H1 (cell line): ENCODE measurements at regions not wholly inside any gene's neighbourhood (a gene's known extent, or its start where the extent isn't known, plus 50 kb on each side); places are given as distances from the start of the nearest gene placed in this dataset.

ENCODE experiments used
- CTCF ChIA-PET: fragments of 300-600 bp; sonication (Branson Sonifier 250); formaldehyde crosslinking; loops from one replicate; lab custom pipeline; 2021; ENCODE audit not compliant: partially characterized antibody; lab: Charles Lee
- POLR2A ChIA-PET: fragments of 300-600 bp; sonication (Branson Sonifier 250); formaldehyde crosslinking; loops from one replicate; lab custom pipeline; 2021; ENCODE audit warnings: inconsistent platforms; ENCODE audit not compliant: partially characterized antibody; lab: Charles Lee
- DNase-seq, 2 experiments: peaks; one replicate each; pipeline versions ENCODE4 v3.0.0 to v3.0.0-alpha.2; 2010 to 2022; ENCODE audit warnings: low spot score in 2 of 2, low read depth in 1 of 2, mixed read lengths in 1 of 2
- FAIRE-seq: peaks from 2 replicates; lab custom pipeline; 2011; peaks lifted over from hg19 to GRCh38; lab: Jason Lieb, UNC
- H2AFZ ChIP-seq: 2 replicates; pipeline ENCODE4 v1.8.1; 2012; ENCODE audit warnings: low read length, inconsistent platforms
- H2AK5ac ChIP-seq: 2 replicates; pipeline ENCODE4 v1.6.1; 2013; ENCODE audit warnings: low read depth, low read length
- H2BK120ac ChIP-seq: replicated peaks from 2 replicates; pipeline ENCODE3; 2013; ENCODE audit warnings: low read depth, low read length, inconsistent platforms
- H2BK12ac ChIP-seq: 2 replicates; pipeline ENCODE4 v1.6.1; 2013; ENCODE audit warnings: low read depth, low read length
- H2BK15ac ChIP-seq: 2 replicates; pipeline ENCODE4 v1.6.1; 2013; ENCODE audit warnings: low read length
- H2BK20ac ChIP-seq: 2 replicates; pipeline ENCODE4 v1.6.1; 2013; ENCODE audit warnings: low read length
- H2BK5ac ChIP-seq: 2 replicates; pipeline ENCODE4 v1.6.1; 2013; ENCODE audit warnings: low read depth, low read length
- H3K14ac ChIP-seq: 2 replicates; pipeline ENCODE4 v1.6.1; 2013; ENCODE audit warnings: inconsistent platforms; ENCODE audit not compliant: insufficient read length
- H3K18ac ChIP-seq: 2 replicates; pipeline ENCODE4 v1.6.1; 2013; ENCODE audit warnings: low read length; ENCODE audit errors: extremely low read depth
- H3K23ac ChIP-seq: 2 replicates; pipeline ENCODE4 v1.6.1; 2013; ENCODE audit warnings: inconsistent platforms; ENCODE audit not compliant: insufficient read length
- H3K23me2 ChIP-seq: 2 replicates; pipeline ENCODE4 v1.6.1; 2013; ENCODE audit warnings: low read depth, low read length
- H3K27ac ChIP-seq: 2 replicates; pipeline ENCODE4 v1.6.1; 2011; ENCODE audit warnings: low read depth, low read length, inconsistent platforms
- H3K27me3 ChIP-seq, 4 experiments: replicated peaks in 1 of 4; 1 replicate in 1 of 4; 2 replicates in 3 of 4; pipeline versions ENCODE4 v1.6.1 to v1.8.1; 2011 to 2013; ENCODE audit warnings: low read length in 3 of 4, mild to moderate bottlenecking in 3 of 4, inconsistent platforms in 2 of 4, mixed read lengths in 2 of 4, moderate library complexity in 1 of 4; ENCODE audit not compliant: control insufficient read depth in 3 of 4, insufficient read depth in 3 of 4; ENCODE audit errors: extremely low read depth in 1 of 4
- H3K36me3 ChIP-seq, 4 experiments: 2 replicates each; pipeline versions ENCODE4 v1.6.1 to v1.8.1; 2011 to 2013; ENCODE audit warnings: mild to moderate bottlenecking in 4 of 4, low read length in 3 of 4, moderate library complexity in 2 of 4, control low read depth in 1 of 4, inconsistent platforms in 1 of 4; ENCODE audit not compliant: insufficient read depth in 4 of 4, control insufficient read depth in 2 of 4
- H3K4ac ChIP-seq: replicated peaks from 2 replicates; pipeline ENCODE3; 2013; ENCODE audit warnings: low read length, low read depth, mixed read lengths, inconsistent platforms; ENCODE audit not compliant: insufficient read length
- H3K4me1 ChIP-seq, 4 experiments: replicated peaks in 1 of 4; 1 replicate in 1 of 4; 2 replicates in 3 of 4; pipeline versions ENCODE4 v1.6.1 to v1.8.1; 2011 to 2013; ENCODE audit warnings: low read length in 3 of 4, inconsistent platforms in 2 of 4, mixed read lengths in 1 of 4; ENCODE audit not compliant: insufficient read depth in 4 of 4, control insufficient read depth in 3 of 4
- H3K4me2 ChIP-seq, 2 experiments: 2 replicates each; pipeline versions ENCODE4 v1.6.1 to v1.8.1; 2011 to 2013; ENCODE audit warnings: low read depth in 2 of 2, low read length in 2 of 2, control low read depth in 1 of 2, inconsistent platforms in 1 of 2, mild to moderate bottlenecking in 1 of 2; ENCODE audit not compliant: insufficient read depth in 1 of 2
- H3K4me3 ChIP-seq, 4 experiments: fragments of 200-600, 300-600 bp in 1 of 4; sonication (generic), shearing (Covaris generic), sonication (Bioruptor Twin) in 1 of 4; 2 replicates each; pipeline versions ENCODE4 v1.5.1 to v1.8.1; 2011 to 2016; ENCODE audit warnings: low read length in 4 of 4, low read depth in 3 of 4, control low read depth in 2 of 4, inconsistent platforms in 2 of 4, mild to moderate bottlenecking in 2 of 4, mixed read lengths in 1 of 4, moderate library complexity in 1 of 4; ENCODE audit not compliant: insufficient read depth in 2 of 4; ENCODE audit errors: extremely low read depth in 1 of 4
- H3K56ac ChIP-seq: replicated peaks from 2 replicates; pipeline ENCODE3; 2013; ENCODE audit warnings: low read depth, mild to moderate bottlenecking, mixed read lengths, low read length, inconsistent platforms; ENCODE audit not compliant: insufficient read length
- H3K79me1 ChIP-seq: 2 replicates; pipeline ENCODE4 v1.6.1; 2013; ENCODE audit warnings: low read depth, low read length, control low read depth
- H3K79me2 ChIP-seq, 2 experiments: 2 replicates each; pipeline versions ENCODE4 v1.6.1 to v1.8.1; 2012 to 2013; ENCODE audit warnings: low read length in 2 of 2, mild to moderate bottlenecking in 2 of 2, inconsistent platforms in 1 of 2; ENCODE audit not compliant: insufficient read depth in 2 of 2, control insufficient read depth in 1 of 2
- H3K9ac ChIP-seq, 4 experiments: replicated peaks in 1 of 4; 1 replicate in 1 of 4; 2 replicates in 3 of 4; pipeline versions ENCODE4 v1.6.1 to v1.8.1; 2011 to 2013; ENCODE audit warnings: low read depth in 3 of 4, low read length in 3 of 4, control low read depth in 2 of 4, mild to moderate bottlenecking in 2 of 4, moderate library complexity in 2 of 4, inconsistent platforms in 1 of 4; ENCODE audit errors: extremely low read depth in 1 of 4
- H3K9me3 ChIP-seq, 2 experiments: 2 replicates each; pipeline versions ENCODE4 v1.6.1 to v1.8.1; 2012 to 2013; ENCODE audit warnings: mild to moderate bottlenecking in 2 of 2, moderate library complexity in 2 of 2, control low read depth in 1 of 2, inconsistent platforms in 1 of 2, low read depth in 1 of 2, low read length in 1 of 2, mixed read lengths in 1 of 2; ENCODE audit not compliant: insufficient read depth in 2 of 2
- H4K20me1 ChIP-seq, 2 experiments: replicated peaks in 1 of 2; 2 replicates each; pipeline versions ENCODE3 to v1.8.1; 2011 to 2013; ENCODE audit warnings: inconsistent platforms in 2 of 2, low read length in 2 of 2, mild to moderate bottlenecking in 1 of 2; ENCODE audit not compliant: insufficient read depth in 2 of 2, control insufficient read depth in 1 of 2
- H4K5ac ChIP-seq: 2 replicates; pipeline ENCODE4 v1.6.1; 2013; ENCODE audit warnings: low read length, low read depth, mixed read lengths, inconsistent platforms; ENCODE audit not compliant: insufficient read length
- H4K8ac ChIP-seq: 2 replicates; pipeline ENCODE4 v1.8.0; 2013; ENCODE audit warnings: mild to moderate bottlenecking, moderate library complexity, low read length, inconsistent platforms; ENCODE audit not compliant: insufficient read depth; ENCODE audit errors: extremely low read depth
- H4K91ac ChIP-seq: replicated peaks from 2 replicates; pipeline ENCODE3; 2013; ENCODE audit warnings: low read length, mixed read lengths, inconsistent platforms; ENCODE audit not compliant: insufficient read length
- CBX8 ChIP-seq: fragments of 300-800, 300-1000 bp; sonication (generic); IDR thresholded peaks from 2 replicates; pipeline ENCODE4 v1.7.1; 2016; ENCODE audit warnings: low read depth, low read length, borderline replicate concordance
- EZH2 ChIP-seq: fragments of 200-600 bp; sonication (generic); IDR thresholded peaks from 2 replicates; pipeline ENCODE4 v1.7.1; 2012; ENCODE audit warnings: low read depth, mild to moderate bottlenecking, moderate library complexity, low read length, inconsistent platforms; ENCODE audit not compliant: severe bottlenecking
- FOSL1 ChIP-seq: IDR thresholded peaks from 2 replicates; pipeline ENCODE4 v1.6.1; 2011; ENCODE audit warnings: mild to moderate bottlenecking, low read depth, low read length, moderate library complexity; ENCODE audit not compliant: insufficient read depth
- KDM1A ChIP-seq: fragments of 200-600, 300-600 bp; sonication (generic); IDR thresholded peaks from 2 replicates; pipeline ENCODE4 v1.7.1; 2016; ENCODE audit warnings: mild to moderate bottlenecking, low read length, borderline replicate concordance
- KDM4A ChIP-seq: IDR thresholded peaks from one replicate; pipeline ENCODE4 v1.7.1; 2012; ENCODE audit warnings: low read depth, mild to moderate bottlenecking, moderate library complexity, low read length, inconsistent platforms; ENCODE audit not compliant: severe bottlenecking
- MAFK ChIP-seq: IDR thresholded peaks from 2 replicates; pipeline ENCODE4 v1.6.1; 2012; ENCODE audit warnings: low read depth, mild to moderate bottlenecking, improper control_type of control experiment, low read length
- NANOG ChIP-seq: IDR thresholded peaks from 2 replicates; pipeline ENCODE4 v1.6.1; 2011; ENCODE audit warnings: low read length, low read depth, mild to moderate bottlenecking, inconsistent platforms; ENCODE audit not compliant: insufficient read depth, poor library complexity, severe bottlenecking
- PHF8 ChIP-seq: fragments of 200-600 bp; sonication (generic); conservative IDR thresholded peaks from 2 replicates; pipeline ENCODE4 v1.7.1; 2012; ENCODE audit warnings: low read depth, mild to moderate bottlenecking, inconsistent platforms, low read length, moderate library complexity
- SAP30 ChIP-seq: fragments of 300-600 bp; sonication (generic); IDR thresholded peaks from 2 replicates; pipeline ENCODE4 v1.7.1; 2012; ENCODE audit warnings: low read length, moderate library complexity, mild to moderate bottlenecking, inconsistent platforms; ENCODE audit not compliant: insufficient read depth, insufficient replicate concordance
- SP1 ChIP-seq: IDR thresholded peaks from 2 replicates; pipeline ENCODE4 v1.6.1; 2011; ENCODE audit warnings: low read depth, low read length
- TAF7 ChIP-seq: optimal IDR thresholded peaks from 2 replicates; pipeline ENCODE3; 2011; ENCODE audit warnings: low read depth, mild to moderate bottlenecking, inconsistent platforms, low read length, moderate library complexity, borderline replicate concordance
- TBP ChIP-seq: IDR thresholded peaks from 2 replicates; pipeline ENCODE4 v1.6.1; 2011; ENCODE audit warnings: low read depth, low read length, improper control_type of control experiment
- USF2 ChIP-seq: IDR thresholded peaks from 2 replicates; pipeline ENCODE4 v1.6.1; 2011; ENCODE audit warnings: low read length, improper control_type of control experiment
- WGBS, 2 experiments: shearing (Covaris generic) in 1 of 2; methylation state at CpG; one replicate each; pipeline versions ENCODE4 v1.1.6 to v1.1.7; 2013 to 2015; ENCODE audit warnings: low lambda C conversion rate in 2 of 2, mixed read lengths in 2 of 2, inconsistent platforms in 1 of 2, low coverage in 1 of 2, missing lambda C conversion rate in 1 of 2; ENCODE audit not compliant: insufficient replicate concordance in 2 of 2, insufficient coverage in 1 of 2, insufficient read length in 1 of 2; ENCODE audit errors: extremely low coverage in 1 of 2, missing lambda C conversion rate in 1 of 2; 5-methylcytosine and 5-hydroxymethylcytosine counted together

- ChIA-PET CTCF (interaction anchor here (1.2 kb wide), 1 partner anchor 29 kb away, joined by 3 read pairs; no protein-coding TSS in a partner anchor), POLR2A (no interaction called here)
- no peaks in the 10 kb centered on the region for H4K20me1 ChIP-seq
- no peak overlapping the region for H2BK120ac ChIP-seq
- FAIRE-seq (no peak), DNase-seq (no peak)
- no peaks in the 10 kb centered on the region for H3K4me1 ChIP-seq
- no peaks in the 10 kb centered on the region for H3K23me2 ChIP-seq
- H4K5ac ChIP-seq: no peak overlapping the region
- no peak overlapping the region for H2AFZ ChIP-seq
- no peaks in the 10 kb centered on the region for H3K79me2 ChIP-seq
- H3K9me3 ChIP-seq: no peaks in the 10 kb centered on the region
- no peak overlapping the region for H2BK5ac ChIP-seq
- no peak overlapping the region for H3K14ac ChIP-seq
- H4K8ac ChIP-seq: no peak overlapping the region
- no peak overlapping the region for H2BK15ac ChIP-seq
- H2BK12ac ChIP-seq: no peak overlapping the region
- H3K18ac ChIP-seq: no peak overlapping the region
- no peak overlapping the region for H3K4me3 ChIP-seq
- no peaks in the 10 kb centered on the region for H3K79me1 ChIP-seq
- no peak overlapping the region for H3K23ac ChIP-seq
- no peak overlapping the region for H4K91ac ChIP-seq
- no peaks in the 10 kb centered on the region; a peak in 1 of 8 replicates for H3K36me3 ChIP-seq
- no peak overlapping the region for H3K4me2 ChIP-seq
- H3K9ac ChIP-seq: no peak overlapping the region
- no peak overlapping the region for H3K27ac ChIP-seq
- no peak overlapping the region for H2AK5ac ChIP-seq
- H3K56ac ChIP-seq: no peak overlapping the region
- H2BK20ac ChIP-seq: no peak overlapping the region
- H3K27me3 ChIP-seq: no peaks in the 10 kb centered on the region
- no peak overlapping the region for H3K4ac ChIP-seq
- 100% methylated on average over 2 of the region's 2 CpGs; no CpG with 5 or more reads in 1 of the 2 experiments for WGBS, 2 experiments
- no peak for TF ChIP-seq KDM1A
- TF ChIP-seq EZH2: no peak
- TF ChIP-seq FOSL1: no peak
- no peak for TF ChIP-seq TBP
- TF ChIP-seq CBX8: no peak
- TF ChIP-seq KDM4A: no peak
- TF ChIP-seq SAP30: no peak
- no peak for TF ChIP-seq NANOG
- no peak for TF ChIP-seq PHF8
- no peak for TF ChIP-seq USF2
- no peak for TF ChIP-seq TAF7
- TF ChIP-seq MAFK: no peak
- TF ChIP-seq SP1: no peak
These were observed 142.8 kb downstream of the KLF5 start for GRCh38 chr13:73201626-73202025.
